IPS-18a (cell line): ENCODE measurements at regions not wholly inside any gene's neighbourhood (a gene's known extent, or its start where the extent isn't known, plus 50 kb on each side); places are given as distances from the start of the nearest gene placed in this dataset.

Experiments used
- H3K27ac ChIP-seq: one replicate; pipeline ENCODE4 v1.5.1; 2013; ENCODE audit warnings: low read length
- H3K27me3 ChIP-seq: one replicate; pipeline ENCODE4 v1.6.1; 2013; ENCODE audit warnings: mild to moderate bottlenecking, low read length; ENCODE audit not compliant: control insufficient read depth, insufficient read depth
- H3K36me3 ChIP-seq: one replicate; pipeline ENCODE4 v1.6.1; 2013; ENCODE audit warnings: low read depth, low read length; ENCODE audit not compliant: control insufficient read depth
- H3K4me1 ChIP-seq: one replicate; pipeline ENCODE4 v1.6.1; 2013; ENCODE audit warnings: low read depth, low read length; ENCODE audit not compliant: control insufficient read depth
- H3K4me3 ChIP-seq: one replicate; pipeline ENCODE4 v1.5.1; 2013; ENCODE audit warnings: low read length
- H3K9ac ChIP-seq: one replicate; pipeline ENCODE4 v1.6.1; 2013; ENCODE audit warnings: mild to moderate bottlenecking, low read length, moderate library complexity
- H3K9me3 ChIP-seq: one replicate; pipeline ENCODE4 v1.6.1; 2013; ENCODE audit warnings: low read depth, low read length; ENCODE audit not compliant: control insufficient read depth

- no peaks in the 10 kb centered on the region for H3K9me3 ChIP-seq
- H3K4me3 ChIP-seq, result no peak overlapping the region
- peaks cover 8% of the 10 kb centered on the region for H3K4me1 ChIP-seq
- H3K36me3 ChIP-seq, result no peaks in the 10 kb centered on the region
- H3K27me3 ChIP-seq, result no peaks in the 10 kb centered on the region
- H3K27ac ChIP-seq, result no peak overlapping the region
- H3K9ac ChIP-seq, result no peak overlapping the region
Observed at GRCh38 chr2:8484502-8485283, 197.2 kb upstream of the ID2 start.

- no peaks in the 10 kb centered on the region for H3K27me3 ChIP-seq
- peaks cover 8% of the 10 kb centered on the region for H3K4me1 ChIP-seq
- no peaks in the 10 kb centered on the region for H3K36me3 ChIP-seq
Observed at GRCh38 chr2:8485736-8486135, 196.1 kb upstream of the ID2 start.

GRCh38 chr2:8486141-8486540 is 195.7 kb upstream of the ID2 start:
- H3K4me3 ChIP-seq, result no peak overlapping the region
- no peaks in the 10 kb centered on the region for H3K9me3 ChIP-seq
- no peak overlapping the region for H3K27ac ChIP-seq
- H3K36me3 ChIP-seq, result no peaks in the 10 kb centered on the region
- H3K4me1 ChIP-seq, result peaks cover 8% of the 10 kb centered on the region
- no peaks in the 10 kb centered on the region for H3K27me3 ChIP-seq
- no peak overlapping the region for H3K9ac ChIP-seq

More at GRCh38 chr2:8485736-8486135, 196.1 kb upstream of the ID2 start:
- no peak overlapping the region for H3K9ac ChIP-seq
- no peak overlapping the region for H3K27ac ChIP-seq
- no peaks in the 10 kb centered on the region for H3K9me3 ChIP-seq
- H3K4me3 ChIP-seq, result no peak overlapping the region

- H3K4me3 ChIP-seq, result no peak overlapping the region
- no peak overlapping the region for H3K27ac ChIP-seq
- no peaks in the 10 kb centered on the region for H3K9me3 ChIP-seq
- H3K27me3 ChIP-seq, result no peaks in the 10 kb centered on the region
- H3K4me1 ChIP-seq, result peaks cover 8% of the 10 kb centered on the region
- no peak overlapping the region for H3K9ac ChIP-seq
- no peaks in the 10 kb centered on the region for H3K36me3 ChIP-seq
Observed at GRCh38 chr2:8487461-8487932, 194.4 kb upstream of the ID2 start.

GRCh38 chr2:8488001-8488738 is 193.7 kb upstream of the ID2 start:
- Histone ChIP-seq H3K36me3 (no peaks in the 10 kb centered on the region), H3K4me1 (peaks cover 8% of the 10 kb centered on the region), H3K27me3 (no peaks in the 10 kb centered on the region), H3K27ac (no peak overlapping the region), H3K4me3 (no peak overlapping the region), H3K9me3 (no peaks in the 10 kb centered on the region), H3K9ac (no peak overlapping the region)

- Histone ChIP-seq H3K27ac (no peak overlapping the region), H3K27me3 (no peaks in the 10 kb centered on the region), H3K9me3 (no peaks in the 10 kb centered on the region), H3K4me3 (no peak overlapping the region), H3K9ac (no peak overlapping the region), H3K36me3 (no peaks in the 10 kb centered on the region), H3K4me1 (peaks cover 12% of the 10 kb centered on the region)
Observed at GRCh38 chr2:8489221-8489620, 192.6 kb upstream of the ID2 start.

GRCh38 chr2:8489751-8490150 is 192.1 kb upstream of the ID2 start:
- Histone ChIP-seq H3K9ac (no peak overlapping the region), H3K27ac (no peak overlapping the region), H3K36me3 (no peaks in the 10 kb centered on the region), H3K4me3 (no peak overlapping the region), H3K27me3 (no peaks in the 10 kb centered on the region), H3K9me3 (no peaks in the 10 kb centered on the region), H3K4me1 (peaks cover 12% of the 10 kb centered on the region)

GRCh38 chr2:8490166-8490721 is 191.6 kb upstream of the ID2 start:
- peaks cover 12% of the 10 kb centered on the region for H3K4me1 ChIP-seq
- no peaks in the 10 kb centered on the region for H3K27me3 ChIP-seq
- H3K9me3 ChIP-seq, result no peaks in the 10 kb centered on the region
- no peak overlapping the region for H3K4me3 ChIP-seq
- no peak overlapping the region for H3K9ac ChIP-seq
- H3K36me3 ChIP-seq, result no peaks in the 10 kb centered on the region
- no peak overlapping the region for H3K27ac ChIP-seq

- H3K36me3 ChIP-seq, result no peaks in the 10 kb centered on the region
- H3K4me3 ChIP-seq, result no peak overlapping the region
- H3K4me1 ChIP-seq, result peaks cover 12% of the 10 kb centered on the region
- no peaks in the 10 kb centered on the region for H3K9me3 ChIP-seq
- no peak overlapping the region for H3K27ac ChIP-seq
- H3K27me3 ChIP-seq, result no peaks in the 10 kb centered on the region
- no peak overlapping the region for H3K9ac ChIP-seq
Observed at GRCh38 chr2:8491296-8492027, 190.4 kb upstream of the ID2 start.

GRCh38 chr2:8494151-8494550 is 187.7 kb upstream of the ID2 start:
- Histone ChIP-seq H3K36me3 (no peaks in the 10 kb centered on the region), H3K9ac (no peak overlapping the region), H3K4me3 (no peak overlapping the region), H3K27ac (no peak overlapping the region), H3K9me3 (no peaks in the 10 kb centered on the region), H3K4me1 (peaks cover 5% of the 10 kb centered on the region), H3K27me3 (no peaks in the 10 kb centered on the region)

- H3K27me3 ChIP-seq, result no peaks in the 10 kb centered on the region
- H3K27ac ChIP-seq, result no peak overlapping the region
- no peaks in the 10 kb centered on the region for H3K36me3 ChIP-seq
- no peak overlapping the region for H3K9ac ChIP-seq
- H3K4me3 ChIP-seq, result no peak overlapping the region
- H3K4me1 ChIP-seq, result peaks cover 5% of the 10 kb centered on the region
- no peaks in the 10 kb centered on the region for H3K9me3 ChIP-seq
Observed at GRCh38 chr2:8494589-8494988, 187.3 kb upstream of the ID2 start.
